HCT116 (cell line): ENCODE measurements at regions not wholly inside any gene's neighbourhood (a gene's known extent, or its start where the extent isn't known, plus 50 kb on each side); places are given as distances from the start of the nearest gene placed in this dataset.

Source experiments
- ATAC-seq: fragments of 200-7000 bp; cut with Tn5 transposase; 2 replicates; pipeline ENCODE4 v1.9.1; 2020; ENCODE audit warnings: mild to moderate bottlenecking, moderate library complexity
- BruUV-seq: library from RNA; stranded (reverse); fragments of 400-500 nt; replicated peaks from 2 replicates; lab custom pipeline; 2021; lab: Mats Ljungman, UMichigan
- CTCF ChIA-PET: fragments of 300-600 bp; sonication (Branson Sonifier 250); formaldehyde crosslinking; loops from one replicate; lab custom pipeline; 2021; ENCODE audit warnings: antibody characterized with exemption; lab: Charles Lee
- POLR2A ChIA-PET: fragments of 300-600, 350-600 bp; sonication (Branson Sonifier 250); formaldehyde crosslinking; loops from one replicate; lab custom pipeline; 2021; ENCODE audit warnings: antibody characterized with exemption; lab: Charles Lee
- RAD21 ChIA-PET, 2 experiments: fragments of 300-600 bp; sonication (Branson Sonifier 250); formaldehyde crosslinking; loops; one replicate each; lab custom pipeline; 2023; ENCODE audit warnings: low total read pairs in 2 of 2; ENCODE audit not compliant: uncharacterized antibody in 2 of 2, unreplicated experiment in 2 of 2, low non-redundant PET in 1 of 2; lab: Charles Lee
- DNase-seq: peaks from one replicate; pipeline ENCODE4 v3.0.0-alpha.2; 2010; ENCODE audit warnings: low read depth, low spot score
- H2AFZ ChIP-seq: fragments of 200-600 bp; shearing (Covaris generic), sonication (generic); 2 replicates; pipeline ENCODE4 v1.6.1; 2017; ENCODE audit warnings: low read depth, mixed run types, mixed read lengths, antibody characterized with exemption, low read length; ENCODE audit not compliant: poor library complexity, severe bottlenecking
- H3K27ac ChIP-seq: 2 replicates; pipeline ENCODE4 v1.5.1; 2012; ENCODE audit warnings: low read depth, low read length
- H3K27me3 ChIP-seq: fragments of 200-600 bp; sonication (generic); 2 replicates; pipeline ENCODE4 v1.6.1; 2016; ENCODE audit warnings: mixed run types, low read length, mixed read lengths; ENCODE audit not compliant: insufficient read depth
- H3K36me3 ChIP-seq, 2 experiments: fragments of 200-500 bp in 1 of 2; fragments of 200-600 bp in 1 of 2; sonication (Bioruptor generic) in 1 of 2; sonication (generic) in 1 of 2; 2 replicates each; pipeline versions ENCODE4 v1.5.1 to v1.6.1; 2014 to 2016; ENCODE audit warnings: low read length in 2 of 2, inconsistent platforms in 1 of 2, mixed read lengths in 1 of 2, mixed run types in 1 of 2; ENCODE audit not compliant: insufficient read depth in 2 of 2, control insufficient read depth in 1 of 2
- H3K4me1 ChIP-seq, 2 experiments: fragments of 200-600 bp in 1 of 2; sonication (generic) in 1 of 2; 2 replicates each; pipeline versions ENCODE4 v1.5.1 to v1.6.1; 2012 to 2017; ENCODE audit warnings: low read length in 2 of 2, inconsistent platforms in 1 of 2, mild to moderate bottlenecking in 1 of 2, mixed read lengths in 1 of 2, mixed run types in 1 of 2, moderate library complexity in 1 of 2; ENCODE audit not compliant: insufficient read depth in 2 of 2, control insufficient read depth in 1 of 2
- H3K4me2 ChIP-seq: fragments of 200-600 bp; sonication (generic); 2 replicates; pipeline ENCODE4 v1.6.1; 2017; ENCODE audit warnings: mixed run types, low read length, mixed read lengths
- H3K4me3 ChIP-seq, 2 experiments: fragments of 200-600 bp in 1 of 2; sonication (generic) in 1 of 2; replicated peaks in 1 of 2; 2 replicates each; pipeline ENCODE4 v1.5.1; 2011 to 2016; ENCODE audit warnings: low read length in 2 of 2, control low read depth in 1 of 2, low read depth in 1 of 2, mild to moderate bottlenecking in 1 of 2, mixed read lengths in 1 of 2, mixed run types in 1 of 2
- H3K79me2 ChIP-seq: fragments of 200-600 bp; sonication (generic); 2 replicates; pipeline ENCODE4 v1.6.1; 2017; ENCODE audit warnings: mild to moderate bottlenecking, mixed run types, low read length, moderate library complexity, mixed read lengths; ENCODE audit not compliant: insufficient read depth
- H3K9ac ChIP-seq: fragments of 200-600 bp; sonication (generic); 2 replicates; pipeline ENCODE4 v1.6.1; 2016; ENCODE audit warnings: low read length, mixed read lengths
- H3K9me2 ChIP-seq: fragments of 200-600 bp; sonication (generic), shearing (Covaris generic); 2 replicates; pipeline ENCODE4 v1.6.1; 2017; ENCODE audit warnings: mixed run types, mild to moderate bottlenecking, moderate library complexity; ENCODE audit not compliant: insufficient read depth
- H3K9me3 ChIP-seq, 2 experiments: fragments of 200-500 bp in 1 of 2; fragments of 200-600 bp in 1 of 2; sonication (Bioruptor generic) in 1 of 2; sonication (generic) in 1 of 2; 2 replicates each; pipeline ENCODE4 v1.6.1; 2014 to 2017; ENCODE audit warnings: low read length in 2 of 2, mixed read lengths in 2 of 2, inconsistent platforms in 1 of 2, low read depth in 1 of 2, mild to moderate bottlenecking in 1 of 2, mixed run types in 1 of 2, moderate library complexity in 1 of 2; ENCODE audit not compliant: control insufficient read depth in 1 of 2, insufficient read depth in 1 of 2
- H4K20me1 ChIP-seq: fragments of 200-600 bp; sonication (generic), shearing (Covaris generic); 2 replicates; pipeline ENCODE4 v1.6.1; 2017; ENCODE audit warnings: mixed run types, mild to moderate bottlenecking, moderate library complexity; ENCODE audit not compliant: insufficient read depth
- CEBPB ChIP-seq: IDR thresholded peaks from 2 replicates; pipeline ENCODE4 v1.6.1; 2012; ENCODE audit warnings: low read depth
- EGR1 ChIP-seq: IDR thresholded peaks from 2 replicates; pipeline ENCODE4 v1.6.1; 2012; ENCODE audit warnings: low read depth
- ELF1 ChIP-seq: IDR thresholded peaks from 2 replicates; pipeline ENCODE4 v1.6.1; 2012; ENCODE audit warnings: low read depth, borderline replicate concordance
- FOSL1 ChIP-seq: IDR thresholded peaks from 2 replicates; pipeline ENCODE4 v1.6.1; 2012; ENCODE audit warnings: low read depth
- POLR2A ChIP-seq: IDR thresholded peaks from 2 replicates; pipeline ENCODE4 v1.7.0; 2011; ENCODE audit warnings: borderline replicate concordance; ENCODE audit not compliant: insufficient read depth, insufficient read length; ENCODE audit errors: extremely low read depth
- RAD21 ChIP-seq: IDR thresholded peaks from 2 replicates; pipeline ENCODE4 v1.6.1; 2012; ENCODE audit warnings: low read depth, mild to moderate bottlenecking
- SIN3A ChIP-seq: IDR thresholded peaks from 2 replicates; pipeline ENCODE4 v1.6.1; 2012; ENCODE audit warnings: low read depth
- SP1 ChIP-seq: IDR thresholded peaks from 2 replicates; pipeline ENCODE4 v1.6.1; 2012; ENCODE audit warnings: low read depth
- YY1 ChIP-seq: IDR thresholded peaks from 2 replicates; pipeline ENCODE4 v1.6.1; 2011; ENCODE audit warnings: low read length, low read depth, moderate library complexity, mild to moderate bottlenecking; ENCODE audit not compliant: insufficient replicate concordance; ENCODE audit errors: extremely low read depth
- ZFX ChIP-seq: fragments of 450-650 bp; IDR thresholded peaks from 2 replicates; pipeline ENCODE4 v1.6.1; 2017
- ZNF274 ChIP-seq: fragments of 200-500 bp; sonication (Bioruptor generic); IDR thresholded peaks from 2 replicates; pipeline ENCODE4 v1.6.1; 2014; ENCODE audit warnings: mild to moderate bottlenecking, low read depth, low read length, inconsistent platforms
- intact Hi-C: fragments of 100-400 bp; cut with micrococcal nuclease; formaldehyde crosslinking; loops from 2 replicates; pipeline ENCODE4 v1.10.0; 2022
- TF ChIP-seq, protein P1 (sequence below): IDR thresholded peaks from 2 replicates; pipeline ENCODE4 v1.6.1; 2012

DNA sequence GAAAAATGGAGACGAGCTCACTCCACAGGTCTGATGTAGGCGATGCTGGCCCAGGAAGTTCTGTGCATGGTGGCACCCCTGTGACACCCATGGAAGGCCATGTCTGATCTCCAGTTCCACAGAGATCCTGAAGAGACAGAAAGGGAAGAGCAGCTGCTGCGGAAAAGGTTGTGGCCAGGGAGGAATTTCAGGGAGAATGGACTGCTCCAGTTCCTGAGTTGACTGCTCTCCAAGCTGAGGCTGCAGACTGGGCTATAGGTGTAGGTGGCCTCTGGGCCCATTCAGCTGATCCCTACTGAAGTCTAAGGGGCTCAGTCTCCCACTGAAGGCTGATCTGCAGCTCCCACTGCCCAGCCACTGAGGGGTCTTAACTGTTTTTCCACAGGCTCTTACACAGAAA lies 89.2 kb downstream of the ETS2 start:
- ATAC-seq = no peak
- BruUV-seq = no TSS peak
- ChIA-PET CTCF (no interaction called here), RAD21 (no interaction called here), POLR2A (no interaction called here)
- Histone ChIP-seq H3K9me2 (no peaks in the 10 kb centered on the region), H3K79me2 (no peaks in the 10 kb centered on the region), H2AFZ (no peak overlapping the region), H4K20me1 (no peaks in the 10 kb centered on the region), H3K4me3 (no peak overlapping the region), H3K9me3 (no peaks in the 10 kb centered on the region), H3K27me3 (no peaks in the 10 kb centered on the region), H3K27ac (no peak overlapping the region), H3K4me2 (no peak overlapping the region), H3K4me1 (no peaks in the 10 kb centered on the region), H3K36me3 (no peaks in the 10 kb centered on the region), H3K9ac (no peak overlapping the region)
- TF ChIP-seq FOSL1 (no peak), CEBPB (no peak), RAD21 (no peak), ZNF274 (no peak), SP1 (no peak), ZFX (no peak)
- TF ChIP-seq, protein P1, sequence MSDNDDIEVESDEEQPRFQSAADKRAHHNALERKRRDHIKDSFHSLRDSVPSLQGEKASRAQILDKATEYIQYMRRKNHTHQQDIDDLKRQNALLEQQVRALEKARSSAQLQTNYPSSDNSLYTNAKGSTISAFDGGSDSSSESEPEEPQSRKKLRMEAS = no peak
- DNase-seq = no peak
- intact Hi-C loops = no loop called here

DNA sequence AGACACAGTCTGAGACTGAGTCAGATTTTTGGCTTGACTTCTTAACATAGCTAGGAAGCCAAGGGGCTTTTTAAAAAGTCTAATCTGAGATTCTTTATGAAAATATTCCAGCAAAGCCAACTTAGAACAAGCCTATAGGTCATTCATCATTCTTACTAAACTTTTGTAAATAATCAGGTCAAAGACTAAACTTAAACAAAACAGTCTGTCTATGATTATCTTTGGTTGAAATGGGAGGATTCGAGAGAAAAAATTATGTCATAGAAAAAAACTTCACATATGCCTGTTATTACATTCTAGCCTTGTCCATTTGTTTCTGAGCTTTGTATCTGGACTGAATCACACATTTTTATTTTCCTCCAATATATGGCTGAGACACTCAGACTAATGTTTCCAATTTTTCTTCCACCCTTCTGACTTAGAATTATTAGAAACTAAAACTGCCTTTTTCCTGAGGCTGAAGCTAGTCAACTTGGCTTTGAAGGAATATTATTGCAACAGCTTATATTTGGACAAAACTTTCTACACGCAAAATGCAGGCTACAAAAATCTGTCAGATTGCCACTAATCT lies 83.3 kb downstream of the ETS2 start:
- Histone ChIP-seq H3K27ac (no peak overlapping the region), H3K9me3 (peaks cover 6 to 12% of the 10 kb centered on the region in 2 experiments; a peak in 2 of 4 replicates), H3K9me2 (no peaks in the 10 kb centered on the region), H3K79me2 (no peaks in the 10 kb centered on the region), H3K9ac (no peak overlapping the region), H3K36me3 (no peaks in the 10 kb centered on the region), H3K4me3 (no peak overlapping the region), H2AFZ (no peak overlapping the region), H3K4me1 (no peaks in the 10 kb centered on the region), H3K4me2 (no peak overlapping the region), H4K20me1 (no peaks in the 10 kb centered on the region), H3K27me3 (no peaks in the 10 kb centered on the region)
- ChIA-PET CTCF (no interaction called here), RAD21 (no interaction called here), POLR2A (no interaction called here)
- BruUV-seq = no TSS peak
- TF ChIP-seq ELF1 (no peak), EGR1 (no peak), ZNF274 (no peak), SIN3A (no peak), YY1 (no peak), POLR2A (no peak), ZFX (no peak)
- intact Hi-C loops = no loop called here
- DNase-seq (no peak), ATAC-seq (no peak)
